Lower leg skin (tissue), 3 donors: ENCODE measurements at regions not wholly inside any gene's neighbourhood (a gene's known extent, or its start where the extent isn't known, plus 50 kb on each side); places are given as distances from the start of the nearest gene placed in this dataset.

Experiments
- POLR2A ChIP-seq, 2 donors: fragments of 450-650 bp; IDR thresholded peaks; one replicate each; pipeline ENCODE4 v1.6.1; 2016 to 2017; ENCODE audit warnings: antibody characterized with exemption in 2 of 2, mild to moderate bottlenecking in 1 of 2, moderate library complexity in 1 of 2
- TF ChIP-seq, protein P1 (sequence below), 3 donors: fragments of 450-650 bp; IDR thresholded peaks; one replicate each; pipeline ENCODE4 v1.5.1; 2016; ENCODE audit warnings: antibody characterized with exemption in 3 of 3, mild to moderate bottlenecking in 3 of 3, moderate library complexity in 2 of 3

DNA sequence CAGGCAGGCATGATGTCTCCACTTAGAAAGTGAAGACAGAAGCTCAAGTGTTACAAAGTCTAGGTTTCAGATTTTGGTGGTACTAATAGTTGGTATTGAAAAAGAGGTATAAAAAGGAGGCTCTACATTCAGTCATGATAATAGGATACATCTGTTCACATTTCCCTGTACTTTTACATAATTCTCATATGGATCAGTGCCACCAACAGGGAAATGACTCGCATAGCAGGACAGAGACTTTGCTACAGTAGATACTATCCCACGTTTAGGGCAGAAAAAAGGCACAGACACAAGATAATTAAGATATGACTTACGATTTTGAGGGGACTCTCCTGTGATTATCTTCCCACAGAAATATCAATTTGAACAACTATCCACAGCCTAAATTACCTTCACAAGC is 1062.9 kb upstream of the EPHA6 start:
- TF ChIP-seq, protein P1, sequence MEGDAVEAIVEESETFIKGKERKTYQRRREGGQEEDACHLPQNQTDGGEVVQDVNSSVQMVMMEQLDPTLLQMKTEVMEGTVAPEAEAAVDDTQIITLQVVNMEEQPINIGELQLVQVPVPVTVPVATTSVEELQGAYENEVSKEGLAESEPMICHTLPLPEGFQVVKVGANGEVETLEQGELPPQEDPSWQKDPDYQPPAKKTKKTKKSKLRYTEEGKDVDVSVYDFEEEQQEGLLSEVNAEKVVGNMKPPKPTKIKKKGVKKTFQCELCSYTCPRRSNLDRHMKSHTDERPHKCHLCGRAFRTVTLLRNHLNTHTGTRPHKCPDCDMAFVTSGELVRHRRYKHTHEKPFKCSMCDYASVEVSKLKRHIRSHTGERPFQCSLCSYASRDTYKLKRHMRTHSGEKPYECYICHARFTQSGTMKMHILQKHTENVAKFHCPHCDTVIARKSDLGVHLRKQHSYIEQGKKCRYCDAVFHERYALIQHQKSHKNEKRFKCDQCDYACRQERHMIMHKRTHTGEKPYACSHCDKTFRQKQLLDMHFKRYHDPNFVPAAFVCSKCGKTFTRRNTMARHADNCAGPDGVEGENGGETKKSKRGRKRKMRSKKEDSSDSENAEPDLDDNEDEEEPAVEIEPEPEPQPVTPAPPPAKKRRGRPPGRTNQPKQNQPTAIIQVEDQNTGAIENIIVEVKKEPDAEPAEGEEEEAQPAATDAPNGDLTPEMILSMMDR (IDR thresholded peaks at IDR 0.05) = no peak
- no peak for TF ChIP-seq POLR2A (IDR thresholded peaks at IDR 0.05)
